H1 (cell line): ENCODE measurements at regions not wholly inside any gene's neighbourhood (a gene's known extent, or its start where the extent isn't known, plus 50 kb on each side); places are given as distances from the start of the nearest gene placed in this dataset.

ENCODE experiments used
- EGR1 ChIP-seq: IDR thresholded peaks from 2 replicates; pipeline ENCODE4 v1.6.1; 2011; ENCODE audit warnings: low read depth, low read length, borderline replicate concordance
- FOSL1 ChIP-seq: IDR thresholded peaks from 2 replicates; pipeline ENCODE4 v1.6.1; 2011; ENCODE audit warnings: mild to moderate bottlenecking, low read depth, low read length, moderate library complexity; ENCODE audit not compliant: insufficient read depth
- POLR2A ChIP-seq, 2 experiments: IDR thresholded peaks; 1 replicate in 1 of 2; 2 replicates in 1 of 2; pipeline ENCODE4 v1.6.1; 2011; ENCODE audit warnings: low read depth in 2 of 2, low read length in 2 of 2, mild to moderate bottlenecking in 2 of 2; ENCODE audit errors: control extremely low read depth in 1 of 2
- POLR2AphosphoS5 ChIP-seq: IDR thresholded peaks from 2 replicates; pipeline ENCODE4 v1.6.1; 2011; ENCODE audit warnings: low read depth, low read length
- RFX5 ChIP-seq: IDR thresholded peaks from 2 replicates; pipeline ENCODE4 v1.6.1; 2011; ENCODE audit warnings: low read depth, low read length, improper control_type of control experiment, borderline replicate concordance
- TF ChIP-seq, protein P1 (sequence below), 3 experiments: IDR thresholded peaks; 1 replicate in 2 of 3; 2 replicates in 1 of 3; pipeline versions ENCODE4 v1.5.1 to v1.6.1; 2011; ENCODE audit warnings: low read length in 3 of 3, mild to moderate bottlenecking in 3 of 3, inconsistent platforms in 2 of 3, low read depth in 1 of 3, moderate library complexity in 1 of 3; ENCODE audit not compliant: insufficient read depth in 1 of 3; ENCODE audit errors: control extremely low read depth in 1 of 3

DNA sequence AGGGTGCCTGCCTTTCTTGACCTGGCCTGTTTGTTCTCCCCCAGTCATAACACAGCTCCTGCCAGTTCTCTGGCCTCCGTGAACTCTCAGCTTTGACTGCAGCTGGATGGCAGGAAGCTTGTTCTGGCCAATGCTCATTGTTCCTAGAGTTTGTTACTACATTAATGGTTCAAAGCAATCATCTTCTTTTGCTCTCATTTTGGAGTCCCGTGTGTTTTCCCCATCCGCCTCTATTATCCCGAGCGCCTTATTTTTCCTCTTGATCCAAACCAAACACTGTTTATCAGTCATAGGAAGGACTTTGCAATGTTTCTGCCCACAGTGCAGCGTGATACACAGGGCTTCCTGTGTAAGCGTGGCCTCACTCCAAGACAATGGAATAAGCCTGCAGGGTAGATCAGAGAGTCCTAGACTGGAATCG lies 184.3 kb upstream of the APCDD1 start:
- TF ChIP-seq POLR2A (IDR thresholded peaks at IDR 0.05; ENCODE audit: control extremely low read depth in 1 of 2, low read depth in 2 of 2, low read length in 2 of 2) (no peak), EGR1 (no peak), FOSL1 (no peak), POLR2AphosphoS5 (no peak), RFX5 (no peak)
- TF ChIP-seq, protein P1, sequence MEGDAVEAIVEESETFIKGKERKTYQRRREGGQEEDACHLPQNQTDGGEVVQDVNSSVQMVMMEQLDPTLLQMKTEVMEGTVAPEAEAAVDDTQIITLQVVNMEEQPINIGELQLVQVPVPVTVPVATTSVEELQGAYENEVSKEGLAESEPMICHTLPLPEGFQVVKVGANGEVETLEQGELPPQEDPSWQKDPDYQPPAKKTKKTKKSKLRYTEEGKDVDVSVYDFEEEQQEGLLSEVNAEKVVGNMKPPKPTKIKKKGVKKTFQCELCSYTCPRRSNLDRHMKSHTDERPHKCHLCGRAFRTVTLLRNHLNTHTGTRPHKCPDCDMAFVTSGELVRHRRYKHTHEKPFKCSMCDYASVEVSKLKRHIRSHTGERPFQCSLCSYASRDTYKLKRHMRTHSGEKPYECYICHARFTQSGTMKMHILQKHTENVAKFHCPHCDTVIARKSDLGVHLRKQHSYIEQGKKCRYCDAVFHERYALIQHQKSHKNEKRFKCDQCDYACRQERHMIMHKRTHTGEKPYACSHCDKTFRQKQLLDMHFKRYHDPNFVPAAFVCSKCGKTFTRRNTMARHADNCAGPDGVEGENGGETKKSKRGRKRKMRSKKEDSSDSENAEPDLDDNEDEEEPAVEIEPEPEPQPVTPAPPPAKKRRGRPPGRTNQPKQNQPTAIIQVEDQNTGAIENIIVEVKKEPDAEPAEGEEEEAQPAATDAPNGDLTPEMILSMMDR (IDR thresholded peaks at IDR 0.05; ENCODE audit: control extremely low read depth in 1 of 3, insufficient read depth in 1 of 3, low read depth in 1 of 3, low read length in 3 of 3), result no peak
